Caki2 (cell line): ENCODE measurements at regions not wholly inside any gene's neighbourhood (a gene's known extent, or its start where the extent isn't known, plus 50 kb on each side); places are given as distances from the start of the nearest gene placed in this dataset.
"Not testable (repeated sequence)": the region's sequence is repeated elsewhere in the genome, so short reads cannot be mapped to it uniquely, and the experiment has no call there.

ENCODE experiments used
- DNase-seq: peaks from one replicate; pipeline ENCODE4 v3.0.0-alpha.2; 2015; ENCODE audit warnings: low read depth
- in situ Hi-C: cut with HindIII; loops from 2 replicates; pipeline ENCODE4 v1.10.0; 2016; ENCODE audit warnings: low sequenced_read_pairs, low pct_unique_long_range_greater_than_20kb, mixed read lengths

- in situ Hi-C loops: no loop called here
Observed at GRCh38 chr4:30208731-30209435, 511.3 kb upstream of the PCDH7 start.

GRCh38 chr4:30215973-30216372 is 504.2 kb upstream of the PCDH7 start:
- in situ Hi-C loops, DNase-seq: not testable (repeated sequence)

More at GRCh38 chr4:30208731-30209435, 511.3 kb upstream of the PCDH7 start:
- DNase-seq: peak; percentile 33

GRCh38 chr4:30245140-30245539 is 475.0 kb upstream of the PCDH7 start:
- DNase-seq: no peak
- in situ Hi-C loops: no loop called here

GRCh38 chr4:30256116-30256832 is 463.9 kb upstream of the PCDH7 start:
- in situ Hi-C loops: no loop called here
- DNase-seq: no peak

- in situ Hi-C loops: no loop called here
- no peak for DNase-seq
Observed at GRCh38 chr4:30258949-30259348, 461.2 kb upstream of the PCDH7 start.

- DNase-seq: no peak
- in situ Hi-C loops: no loop called here
Observed at GRCh38 chr4:30262379-30262778, 457.8 kb upstream of the PCDH7 start.

- no peak for DNase-seq
- in situ Hi-C loops: no loop called here
Observed at GRCh38 chr4:30264465-30264864, 455.7 kb upstream of the PCDH7 start.

GRCh38 chr4:30265716-30266115 is 454.5 kb upstream of the PCDH7 start:
- no peak for DNase-seq
- in situ Hi-C loops: no loop called here

GRCh38 chr4:30268370-30268769 is 451.8 kb upstream of the PCDH7 start:
- in situ Hi-C loops: no loop called here

GRCh38 chr4:30269850-30270249 is 450.3 kb upstream of the PCDH7 start:
- no peak for DNase-seq
- in situ Hi-C loops: no loop called here

More at GRCh38 chr4:30268370-30268769, 451.8 kb upstream of the PCDH7 start:
- DNase-seq: no peak

- no peak for DNase-seq
- in situ Hi-C loops: no loop called here
Observed at GRCh38 chr4:30281986-30282385, 438.2 kb upstream of the PCDH7 start.

GRCh38 chr4:30283336-30283735 is 436.8 kb upstream of the PCDH7 start:
- DNase-seq: no peak
- in situ Hi-C loops: no loop called here

GRCh38 chr4:30294295-30294694 is 425.9 kb upstream of the PCDH7 start:
- DNase-seq: no peak
- in situ Hi-C loops: no loop called here

GRCh38 chr4:30295652-30296051 is 424.5 kb upstream of the PCDH7 start:
- DNase-seq: no peak
- in situ Hi-C loops: no loop called here

GRCh38 chr4:30314001-30314400 is 406.2 kb upstream of the PCDH7 start:
- in situ Hi-C loops: no loop called here
- DNase-seq: no peak

GRCh38 chr4:30330894-30331652 is 389.1 kb upstream of the PCDH7 start:
- in situ Hi-C loops: no loop called here
- no peak for DNase-seq

- in situ Hi-C loops: no loop called here
- no peak for DNase-seq
Observed at GRCh38 chr4:30341731-30342130, 378.4 kb upstream of the PCDH7 start.

- no peak for DNase-seq
- in situ Hi-C loops: no loop called here
Observed at GRCh38 chr4:30350288-30350687, 369.9 kb upstream of the PCDH7 start.

- in situ Hi-C loops: no loop called here
- DNase-seq: no peak
Observed at GRCh38 chr4:30354605-30355004, 365.6 kb upstream of the PCDH7 start.
